ENCODE measurements at regions not wholly inside any gene's neighbourhood (a gene's known extent, or its start where the extent isn't known, plus 50 kb on each side); places are given as distances from the start of the nearest gene placed in this dataset.

- no peak overlapping the region for H3K27ac ChIP-seq
- peaks cover 0 to 31% (median 0%) of the 10 kb centered on the region in 7 donors for H3K27me3 ChIP-seq (replicated peaks in 1 of 7)
- peaks cover 0 to 7% (median 0%) of the 10 kb centered on the region in 8 donors for H3K9me3 ChIP-seq
- no peak for DNase-seq
- TF ChIP-seq, protein P1, sequence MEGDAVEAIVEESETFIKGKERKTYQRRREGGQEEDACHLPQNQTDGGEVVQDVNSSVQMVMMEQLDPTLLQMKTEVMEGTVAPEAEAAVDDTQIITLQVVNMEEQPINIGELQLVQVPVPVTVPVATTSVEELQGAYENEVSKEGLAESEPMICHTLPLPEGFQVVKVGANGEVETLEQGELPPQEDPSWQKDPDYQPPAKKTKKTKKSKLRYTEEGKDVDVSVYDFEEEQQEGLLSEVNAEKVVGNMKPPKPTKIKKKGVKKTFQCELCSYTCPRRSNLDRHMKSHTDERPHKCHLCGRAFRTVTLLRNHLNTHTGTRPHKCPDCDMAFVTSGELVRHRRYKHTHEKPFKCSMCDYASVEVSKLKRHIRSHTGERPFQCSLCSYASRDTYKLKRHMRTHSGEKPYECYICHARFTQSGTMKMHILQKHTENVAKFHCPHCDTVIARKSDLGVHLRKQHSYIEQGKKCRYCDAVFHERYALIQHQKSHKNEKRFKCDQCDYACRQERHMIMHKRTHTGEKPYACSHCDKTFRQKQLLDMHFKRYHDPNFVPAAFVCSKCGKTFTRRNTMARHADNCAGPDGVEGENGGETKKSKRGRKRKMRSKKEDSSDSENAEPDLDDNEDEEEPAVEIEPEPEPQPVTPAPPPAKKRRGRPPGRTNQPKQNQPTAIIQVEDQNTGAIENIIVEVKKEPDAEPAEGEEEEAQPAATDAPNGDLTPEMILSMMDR (IDR thresholded peaks at IDR 0.05 in 8 of 11, conservative IDR thresholded peaks at IDR 0.05 in 3 of 11) = no peak
- TF ChIP-seq POLR2AphosphoS5 (IDR thresholded peaks at IDR 0.05) (no peak), POLR2A (IDR thresholded peaks at IDR 0.05) (no peak)
- no peak overlapping the region for H3K4me3 ChIP-seq
- 77 to 93% (median 85%) methylated on average over 2 of the region's 2 CpGs for WGBS, 5 donors
- intact Hi-C loops (cut with DNase I; ENCODE audit: low total_unique reads) = no loop called here
- no peaks in the 10 kb centered on the region for H3K36me3 ChIP-seq
- H3K4me1 ChIP-seq = no peaks in the 10 kb centered on the region
These were observed 187.7 kb upstream of the USP24 start for GRCh38 chr1:55402671-55403464.

GRCh38 chr1:55402142-55402541 is 187.0 kb upstream of the USP24 start:
- TF ChIP-seq, protein P1 (IDR thresholded peaks at IDR 0.05 in 8 of 11, conservative IDR thresholded peaks at IDR 0.05 in 3 of 11) = no peak
- TF ChIP-seq POLR2AphosphoS5 (IDR thresholded peaks at IDR 0.05) = no peak
- TF ChIP-seq POLR2A (IDR thresholded peaks at IDR 0.05) = no peak

DNA sequence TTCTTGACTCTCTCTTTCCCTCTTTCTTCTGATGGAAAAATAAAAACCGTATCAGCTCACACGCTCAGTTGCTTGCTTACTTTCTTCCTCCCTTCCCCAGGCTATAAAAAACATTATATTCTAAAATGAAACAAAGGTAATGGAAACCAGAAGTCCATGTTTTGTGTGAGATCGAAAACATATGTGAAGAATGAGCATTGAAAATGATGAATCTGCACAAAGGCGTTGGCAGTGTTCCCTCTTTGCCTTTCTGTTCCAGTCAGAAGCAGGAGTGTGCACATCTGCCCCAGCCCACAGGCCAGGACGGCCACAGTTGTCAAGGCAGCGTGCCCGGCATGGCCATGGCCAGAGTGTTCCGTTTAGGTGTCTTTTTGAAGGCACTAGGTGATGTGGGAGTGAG is 185.3 kb upstream of the USP24 start:
- DNase-seq = no peak
- no peaks in the 10 kb centered on the region for H3K4me1 ChIP-seq
- 82 to 90% (median 85%) methylated on average over 8 of the region's 8 CpGs for WGBS, 5 donors
- peaks cover 0 to 33% (median 0%) of the 10 kb centered on the region in 7 donors for H3K27me3 ChIP-seq (replicated peaks in 1 of 7)
- H3K36me3 ChIP-seq = no peaks in the 10 kb centered on the region
- no peak overlapping the region for H3K4me3 ChIP-seq
- H3K27ac ChIP-seq = no peak overlapping the region
- peaks cover 0 to 5% (median 0%) of the 10 kb centered on the region in 8 donors for H3K9me3 ChIP-seq
- TF ChIP-seq, protein P1 (IDR thresholded peaks at IDR 0.05 in 8 of 11, conservative IDR thresholded peaks at IDR 0.05 in 3 of 11) = no peak
- TF ChIP-seq POLR2AphosphoS5 (IDR thresholded peaks at IDR 0.05) = no peak
- TF ChIP-seq POLR2A (IDR thresholded peaks at IDR 0.05) = no peak
- intact Hi-C loops (cut with DNase I; ENCODE audit: low total_unique reads) = no loop called here

More at GRCh38 chr1:55402142-55402541, 187.0 kb upstream of the USP24 start:
- no peaks in the 10 kb centered on the region for H3K4me1 ChIP-seq
- DNase-seq = no peak
- H3K4me3 ChIP-seq = no peak overlapping the region
- WGBS, 5 donors = 66 to 84% (median 78%) methylated on average over 3 of the region's 3 CpGs
- intact Hi-C loops (cut with DNase I; ENCODE audit: low total_unique reads) = no loop called here
- H3K36me3 ChIP-seq = no peaks in the 10 kb centered on the region
- peaks cover 0 to 33% (median 0%) of the 10 kb centered on the region in 7 donors for H3K27me3 ChIP-seq (replicated peaks in 1 of 7)
- H3K27ac ChIP-seq = no peak overlapping the region
- H3K9me3 ChIP-seq = peaks cover 0 to 7% (median 0%) of the 10 kb centered on the region in 8 donors

DNA sequence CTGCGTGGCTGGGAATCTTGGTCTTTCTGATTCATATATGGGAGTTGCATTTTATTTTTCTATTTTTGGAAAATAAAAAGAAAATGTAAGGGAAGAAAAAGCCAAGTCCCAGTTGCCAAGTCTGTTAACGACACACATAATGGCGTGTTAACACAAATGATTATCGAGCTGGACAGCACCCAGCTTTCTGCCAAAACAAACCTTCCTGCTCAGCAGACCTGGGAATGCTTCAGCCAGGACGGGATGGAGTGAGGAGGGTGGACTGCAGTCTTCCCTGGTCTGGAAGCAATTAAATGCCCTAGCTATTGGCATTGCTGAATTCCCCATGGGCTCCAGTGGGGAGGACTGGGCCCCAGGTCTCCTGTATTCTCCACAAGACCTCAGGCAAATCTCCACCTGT is 184.2 kb upstream of the USP24 start:
- 58 to 95% (median 81%) methylated on average over 5 of the region's 5 CpGs for WGBS, 5 donors
- H3K9me3 ChIP-seq = peaks cover 0 to 7% (median 3%) of the 10 kb centered on the region in 8 donors
- intact Hi-C loops (cut with DNase I; ENCODE audit: low total_unique reads) = no loop called here

More for the DNA sequence above, 184.2 kb upstream of the USP24 start:
- Histone ChIP-seq H3K4me3 (no peak overlapping the region), H3K36me3 (no peaks in the 10 kb centered on the region), H3K27ac (no peak overlapping the region), H3K4me1 (no peaks in the 10 kb centered on the region), H3K27me3 (replicated peaks in 1 of 7) (peaks cover 0 to 33% (median 0%) of the 10 kb centered on the region in 7 donors)
- no peak for DNase-seq
- TF ChIP-seq, protein P1 (IDR thresholded peaks at IDR 0.05 in 8 of 11, conservative IDR thresholded peaks at IDR 0.05 in 3 of 11) = no peak
- TF ChIP-seq POLR2AphosphoS5 (IDR thresholded peaks at IDR 0.05) = no peak
- TF ChIP-seq POLR2A (IDR thresholded peaks at IDR 0.05) = no peak
